ENCODE measurements at regions not wholly inside any gene's neighbourhood (a gene's known extent, or its start where the extent isn't known, plus 50 kb on each side); places are given as distances from the start of the nearest gene placed in this dataset.
"Not testable (repeated sequence)": the region's sequence is repeated elsewhere in the genome, so short reads cannot be mapped to it uniquely, and the experiment has no call there.

DNA sequence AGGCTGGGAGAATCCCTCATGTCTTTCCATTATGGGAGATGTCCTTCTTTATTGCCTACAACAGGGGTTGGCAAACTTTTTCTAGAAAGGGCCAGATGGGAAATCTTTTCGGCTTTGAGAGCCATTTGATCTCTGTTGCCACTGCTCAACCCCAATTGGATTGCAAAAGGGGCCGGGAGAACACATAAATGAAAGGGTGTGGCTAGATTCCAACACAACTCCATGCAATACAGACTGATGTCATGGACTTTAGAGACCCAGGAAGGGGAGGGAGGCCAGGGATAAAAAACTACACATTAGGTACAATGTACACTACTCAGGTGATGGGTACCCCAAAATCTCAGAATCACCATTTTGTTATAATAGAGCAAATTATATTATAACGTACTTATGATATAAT, 97.6 kb upstream of the SIM2 start:
- no peak for DNase-seq (ENCODE audit: low read depth)

DNA sequence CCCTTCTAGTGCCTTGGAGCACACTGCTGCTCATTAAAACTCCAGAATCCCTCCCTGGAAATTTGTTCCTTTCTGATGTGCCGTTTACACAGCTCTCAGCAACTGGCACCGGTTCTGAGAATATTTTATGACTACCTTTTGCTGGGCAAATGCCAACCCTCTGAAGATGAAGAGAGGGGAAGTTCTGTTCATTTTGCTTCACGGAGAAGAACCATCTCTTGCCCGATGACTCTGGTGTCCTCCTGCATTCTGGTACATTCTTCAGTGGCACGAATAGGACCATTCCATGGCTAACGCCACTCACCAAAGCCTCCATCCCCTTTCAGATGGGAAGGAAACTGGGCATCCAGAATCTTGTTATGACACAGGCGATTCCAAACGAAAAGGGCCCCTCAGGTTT, 96.2 kb upstream of the SIM2 start:
- no peak for DNase-seq (ENCODE audit: low read depth)

- no peak for DNase-seq (ENCODE audit: low read depth)
Measured at GRCh38 chr21:36603221-36603620, 95.7 kb upstream of the SIM2 start.

DNA sequence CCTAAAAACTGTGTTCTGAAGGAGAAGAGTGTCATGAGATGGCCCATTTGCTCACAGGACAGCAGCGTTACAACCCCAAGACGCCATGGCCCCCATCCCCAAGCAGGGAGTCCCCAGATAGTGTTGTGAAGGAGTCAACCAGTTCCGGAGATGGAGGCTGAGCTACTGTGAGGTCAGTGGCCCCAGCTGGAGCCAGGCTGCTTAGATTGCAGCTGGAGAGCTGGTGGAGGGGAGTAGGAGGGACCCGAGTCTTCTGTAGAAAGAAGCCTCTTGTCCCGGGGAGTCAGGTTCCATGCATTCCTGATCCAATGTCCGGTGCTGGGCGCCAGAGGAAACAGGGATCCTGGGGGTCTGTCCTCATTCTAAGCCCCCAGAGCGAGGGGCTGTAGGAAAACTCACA, 93.5 kb upstream of the SIM2 start:
- DNase-seq (ENCODE audit: low read depth), result no peak

DNA sequence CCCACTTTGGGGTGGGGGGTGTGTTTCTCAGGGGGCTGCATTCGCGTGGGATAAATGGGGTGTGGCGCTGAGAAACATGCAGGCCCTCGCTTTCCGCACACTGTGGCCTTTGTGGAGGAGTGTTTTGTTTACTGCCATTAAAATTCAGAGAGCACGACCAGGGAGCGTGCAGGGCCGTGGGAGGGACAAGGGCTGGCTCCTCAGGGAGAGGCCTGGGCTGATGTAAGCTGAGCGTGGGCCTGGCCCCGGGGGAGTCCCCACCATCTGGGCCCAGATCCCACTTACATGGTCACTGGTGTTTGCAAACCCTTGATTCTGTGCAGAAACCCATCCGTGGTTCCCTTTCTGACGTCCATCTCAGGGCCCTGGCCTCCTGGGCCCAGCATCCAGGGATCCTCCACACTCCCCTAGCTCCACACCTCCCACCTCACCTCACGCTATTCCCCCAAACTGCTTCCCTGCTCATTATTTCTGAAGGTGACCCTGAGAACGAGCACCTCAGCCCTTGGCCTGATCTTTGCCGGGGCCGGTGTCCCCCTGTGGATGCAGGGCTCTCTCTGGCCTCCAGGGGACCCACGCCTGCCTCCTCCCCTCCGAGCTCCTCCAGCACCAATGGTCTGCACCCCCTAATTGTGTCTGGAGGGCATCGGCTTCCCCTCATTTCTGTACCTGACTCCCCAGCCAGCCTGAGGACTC, 92.5 kb upstream of the SIM2 start:
- DNase-seq (ENCODE audit: low read depth), result no peak

DNA sequence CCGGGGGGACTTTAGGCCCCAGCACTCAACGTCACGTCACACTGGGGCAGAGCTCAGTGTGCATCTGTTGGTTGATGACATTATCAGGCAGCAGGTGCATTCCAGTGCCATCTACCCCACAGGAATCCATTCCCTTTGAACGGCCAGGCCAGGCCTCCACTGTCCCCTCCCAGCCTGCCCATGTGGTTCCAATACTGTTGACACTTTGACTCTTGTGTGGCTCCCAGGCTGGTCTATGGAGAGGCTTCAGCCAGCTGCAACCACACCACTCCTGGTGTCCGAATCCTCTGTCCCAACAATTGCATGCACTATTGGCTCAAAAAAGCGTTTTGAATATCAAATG, 92.0 kb upstream of the SIM2 start:
- DNase-seq (ENCODE audit: low read depth), result no peak

DNA sequence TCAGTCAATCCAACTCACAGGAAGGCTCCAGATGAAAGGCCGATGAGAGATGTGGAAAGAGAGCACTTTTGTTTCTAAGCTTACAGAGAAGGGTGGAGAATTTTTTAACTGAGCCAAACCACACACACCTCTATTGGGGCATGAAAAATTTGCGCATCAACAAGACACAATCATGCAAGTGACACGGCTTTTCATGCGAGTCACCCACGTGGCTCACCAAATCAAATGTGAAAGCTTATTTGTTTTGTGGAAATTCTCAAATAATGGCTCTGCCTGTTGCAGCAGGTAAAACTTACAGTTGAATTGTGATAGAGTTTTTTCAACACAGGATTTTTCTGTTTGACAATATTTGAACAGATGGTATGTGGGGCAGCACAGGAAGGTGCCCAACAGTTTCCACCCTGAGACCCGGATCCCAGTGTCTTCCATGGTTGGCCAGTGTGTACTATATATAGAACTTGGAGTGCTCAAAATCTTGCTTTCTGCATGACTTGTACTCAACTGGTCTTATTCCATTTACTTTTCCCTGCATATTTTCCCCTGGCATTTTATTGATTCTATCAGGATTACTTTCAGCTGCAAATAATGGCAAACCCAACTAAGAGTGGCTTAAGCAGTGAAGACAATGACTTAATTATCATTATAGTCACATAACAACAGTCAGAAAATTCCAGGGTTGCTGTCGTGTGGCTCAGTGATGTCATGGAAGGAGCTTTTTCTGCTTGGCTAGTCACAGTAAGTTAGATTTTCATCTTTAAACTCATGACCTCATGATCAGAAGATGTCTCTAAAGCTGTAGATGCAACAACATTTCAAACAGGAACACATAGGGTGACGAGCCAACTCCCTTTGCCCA, 90.6 kb upstream of the SIM2 start:
- DNase-seq (ENCODE audit: low read depth), result no peak

DNA sequence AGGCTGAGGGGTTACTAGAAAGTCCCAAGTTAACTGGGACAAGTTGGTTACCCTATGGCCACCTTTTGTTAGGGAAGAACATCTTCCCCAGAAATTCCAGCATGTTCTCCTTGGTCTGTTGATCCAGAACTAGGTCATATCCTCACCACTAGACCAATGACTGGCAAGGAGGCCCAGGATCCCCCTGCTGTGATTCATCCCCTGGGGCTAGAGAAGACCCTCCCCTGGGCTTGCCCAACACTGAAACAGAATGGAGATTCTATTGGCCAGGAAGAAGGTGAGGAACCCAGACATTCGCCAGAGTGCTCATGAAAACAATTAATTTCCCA, 90.1 kb upstream of the SIM2 start:
- DNase-seq (ENCODE audit: low read depth), result no peak

DNA sequence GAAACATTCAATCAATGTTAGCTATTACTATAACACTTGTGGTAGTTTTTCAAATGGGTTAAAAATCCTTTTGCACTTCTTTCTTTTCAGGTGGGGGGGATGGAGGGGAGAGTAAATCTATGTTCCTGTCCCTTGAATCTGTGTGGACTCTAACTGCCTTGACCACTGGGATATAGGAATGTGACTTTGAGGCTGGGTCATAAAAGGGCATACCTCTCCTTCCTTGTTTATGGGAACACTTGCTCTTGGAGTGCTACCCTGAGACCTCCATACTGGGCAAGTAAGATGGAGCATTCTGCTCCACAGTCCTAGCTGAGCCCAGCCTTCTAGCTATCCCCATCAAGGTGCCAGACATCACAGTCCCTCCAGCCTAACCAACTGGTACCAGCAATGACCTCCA, 89.3 kb upstream of the SIM2 start:
- no peak for DNase-seq (ENCODE audit: low read depth)

DNA sequence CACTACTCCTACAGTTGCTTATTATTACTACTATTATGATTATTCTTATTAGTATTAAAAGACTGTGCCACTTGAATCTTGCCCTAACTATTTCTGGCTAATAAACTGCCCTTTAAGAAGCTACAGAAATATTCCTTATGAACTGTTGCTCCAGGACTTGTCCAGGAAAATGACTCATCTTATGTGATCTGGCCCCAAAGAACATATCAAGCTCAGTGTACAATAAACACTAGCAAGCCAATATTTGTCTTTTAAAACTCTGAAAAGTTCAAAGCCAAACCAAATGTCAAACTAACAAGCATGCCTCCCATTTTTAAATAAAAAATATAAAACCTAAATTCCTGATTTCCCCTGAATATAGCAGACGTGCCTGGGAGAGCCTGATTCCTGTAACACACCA, 88.7 kb upstream of the SIM2 start:
- no peak for DNase-seq (ENCODE audit: low read depth)

DNA sequence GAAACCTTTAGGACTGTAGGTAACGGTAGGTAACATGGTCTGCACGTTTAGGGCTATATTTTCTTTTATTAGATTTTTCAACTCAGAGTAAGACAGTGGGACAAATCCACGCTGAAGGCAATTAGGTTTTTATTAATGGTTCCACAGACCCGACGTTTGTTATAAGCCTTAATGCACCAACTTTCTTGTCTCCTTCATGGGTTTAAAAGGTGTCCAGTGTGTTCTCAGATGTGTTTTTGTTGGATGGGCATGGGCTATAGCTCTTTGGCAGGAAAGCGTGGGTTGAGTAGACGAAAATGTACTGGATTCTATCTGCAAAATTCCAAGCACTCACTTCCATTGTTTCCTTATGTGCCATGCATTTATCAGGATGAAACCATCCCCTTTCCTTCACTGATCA, 88.0 kb upstream of the SIM2 start:
- no peak for DNase-seq (ENCODE audit: low read depth)

GRCh38 chr21:36611379-36611778, 87.5 kb upstream of the SIM2 start:
- no peak for DNase-seq (ENCODE audit: low read depth)

DNA sequence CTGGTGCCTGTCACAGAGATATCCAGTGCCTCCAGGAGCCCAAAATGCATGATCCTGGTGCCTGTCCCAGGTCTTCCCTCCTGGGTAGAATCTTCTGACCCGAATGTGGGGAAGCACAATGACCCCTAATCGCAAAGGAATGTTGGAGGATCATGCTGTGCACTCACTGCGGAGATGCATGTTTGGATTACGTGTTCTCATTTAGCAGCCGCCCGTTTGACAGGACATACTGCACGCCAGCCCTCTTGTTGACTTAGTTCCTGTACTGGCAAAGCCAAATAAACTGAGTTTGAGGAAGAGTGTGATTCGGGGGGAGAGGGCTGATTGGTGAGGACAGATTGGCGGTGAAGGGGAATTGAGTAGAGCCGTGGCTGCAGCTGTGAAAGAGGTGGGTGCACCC, 85.9 kb upstream of the SIM2 start:
- no peak for DNase-seq (ENCODE audit: low read depth)

DNA sequence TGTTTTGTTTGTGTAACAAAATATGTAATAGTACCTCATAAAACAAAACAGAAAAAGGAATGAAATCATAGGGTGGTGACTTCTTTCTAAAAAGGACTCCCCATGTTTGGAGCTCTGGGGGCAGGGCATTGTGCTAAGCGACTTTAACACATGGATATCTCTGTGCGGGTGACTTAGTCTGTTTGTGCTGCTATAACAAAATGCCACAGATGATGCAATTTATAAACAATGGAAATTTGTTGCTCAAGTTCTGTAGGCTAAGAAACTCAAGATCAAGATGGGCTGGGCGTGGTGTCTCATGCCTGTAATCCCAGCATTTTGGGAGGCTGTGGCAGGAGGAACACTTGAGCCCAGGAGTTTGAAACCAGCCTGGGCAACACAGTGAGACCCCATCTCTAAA, 85.4 kb upstream of the SIM2 start:
- no peak for DNase-seq (ENCODE audit: low read depth)

DNA sequence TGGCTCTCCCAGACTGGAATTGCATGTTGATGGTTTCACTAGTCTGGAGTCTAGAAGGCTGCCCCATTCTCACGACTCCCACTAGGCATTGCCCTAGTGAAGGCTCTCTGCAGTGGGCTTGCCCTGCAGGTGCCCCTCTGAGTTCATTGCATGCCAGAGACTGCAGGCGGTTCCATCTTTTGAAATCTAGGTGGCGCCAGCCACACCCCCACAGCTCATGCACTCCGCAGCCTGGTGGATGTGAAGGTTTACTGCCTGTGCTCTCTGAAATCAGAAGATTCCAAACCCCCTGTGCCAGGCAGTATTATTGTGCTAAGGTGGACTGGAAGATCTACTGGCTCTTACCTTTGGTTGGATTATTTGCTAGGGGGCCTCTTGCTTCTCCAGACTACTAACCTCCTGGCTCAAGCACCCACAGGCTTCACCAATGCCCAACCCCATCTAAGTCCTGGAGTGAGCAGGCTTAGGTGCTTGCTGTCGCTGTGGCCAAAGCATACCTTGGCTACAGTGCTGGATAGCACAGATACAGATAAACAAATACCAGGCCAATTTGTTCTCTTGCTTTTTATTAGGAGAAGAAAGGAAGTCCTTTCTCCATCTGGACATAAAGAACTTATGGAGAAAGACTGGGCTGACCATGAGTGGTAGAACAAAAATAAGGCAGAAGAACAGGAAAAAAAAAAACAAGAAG, 83.5 kb upstream of the SIM2 start:
- no peak for DNase-seq (ENCODE audit: low read depth)

GRCh38 chr21:36616773-36617172, 82.1 kb upstream of the SIM2 start:
- not testable (repeated sequence) for DNase-seq (ENCODE audit: low read depth)

DNA sequence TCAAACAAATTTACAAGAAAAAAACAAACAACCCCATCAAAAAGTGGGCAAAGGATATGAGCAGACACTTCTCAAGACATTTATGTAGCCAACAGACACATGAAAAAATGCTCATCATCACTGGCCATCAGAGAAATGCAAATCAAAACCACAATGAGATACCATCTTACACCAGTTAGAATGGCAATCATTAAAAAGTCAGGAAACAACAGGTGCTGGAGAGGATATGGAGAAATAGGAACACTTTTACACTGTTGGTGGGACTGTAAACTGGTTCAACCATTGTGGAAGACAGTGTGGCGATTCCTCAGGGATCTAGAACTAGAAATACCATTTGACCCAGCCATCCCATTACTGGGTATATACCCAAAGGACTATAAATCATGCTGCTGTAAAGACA, 77.1 kb upstream of the SIM2 start:
- not testable (repeated sequence) for DNase-seq (ENCODE audit: low read depth)

DNA sequence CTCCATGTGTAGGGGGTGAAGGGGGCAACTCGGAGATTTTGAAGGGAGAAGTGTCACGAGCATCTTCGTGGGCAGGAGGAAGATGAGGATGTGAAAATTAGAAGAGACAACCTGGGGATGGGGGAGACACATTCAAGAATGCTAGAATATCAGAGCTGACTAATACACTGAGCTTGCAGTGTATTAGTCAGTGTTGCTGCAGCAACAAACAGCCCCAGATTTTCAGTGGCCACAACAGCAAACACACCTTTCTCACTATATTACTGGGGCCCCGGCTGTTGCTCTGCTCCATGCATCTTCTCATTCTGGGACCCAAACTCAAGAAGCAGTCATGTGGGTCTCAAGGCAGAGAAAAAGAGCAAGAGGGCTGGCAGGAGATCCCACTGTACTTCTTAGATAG, 74.8 kb upstream of the SIM2 start:
- DNase-seq (ENCODE audit: low read depth), result no peak

DNA sequence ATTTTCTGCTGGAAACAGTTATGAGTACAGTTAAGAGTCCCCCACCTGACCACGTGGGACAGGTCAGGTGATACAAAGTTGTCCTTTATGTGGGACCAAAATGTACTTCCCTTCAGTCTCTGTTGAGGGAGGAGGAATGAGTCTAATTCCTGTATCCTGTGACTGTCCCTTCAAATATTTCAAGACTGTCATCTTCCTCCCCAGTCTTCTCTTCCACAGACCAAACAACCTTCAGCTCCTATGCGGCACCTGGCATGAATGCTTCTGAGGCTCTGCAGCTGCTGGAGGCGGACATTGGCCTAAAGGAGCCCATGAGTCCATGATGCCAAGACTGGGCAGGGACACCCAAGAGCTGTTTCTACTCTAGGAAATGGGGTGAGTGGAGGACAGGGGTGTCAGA, 72.1 kb upstream of the SIM2 start:
- DNase-seq (ENCODE audit: low read depth), result no peak

- DNase-seq (ENCODE audit: low read depth), result no peak
Measured at GRCh38 chr21:36627242-36627641, 71.7 kb upstream of the SIM2 start.

GRCh38 chr21:36628106-36628505, 70.8 kb upstream of the SIM2 start:
- no peak for DNase-seq (ENCODE audit: low read depth)

- DNase-seq (ENCODE audit: low read depth), result no peak
Measured at GRCh38 chr21:36628761-36629460, 70.0 kb upstream of the SIM2 start.
